ENCODE measurements at regions not wholly inside any gene's neighbourhood (a gene's known extent, or its start where the extent isn't known, plus 50 kb on each side); places are given as distances from the start of the nearest gene placed in this dataset.
A peak's percentile ranks its signal among the peaks of the same experiment; 100 is the strongest.

GRCh38 chr2:241950413-241951315 lies 81.1 kb downstream of the RTP5 start:
- DNase-seq (ENCODE audit: low read depth), result peak; percentile 77
- peak overlapping the region; percentile 28 for H3K4me3 ChIP-seq (ENCODE audit: low read depth, low read length)
- TF ChIP-seq CTCF (conservative IDR thresholded peaks at IDR 0.05; ENCODE audit: low read depth, low read length), result peak; percentile 97

GRCh38 chr2:241951316-241951700 lies 81.8 kb downstream of the RTP5 start:
- no peak for DNase-seq (ENCODE audit: low read depth)
- no peak overlapping the region for H3K4me3 ChIP-seq (ENCODE audit: low read depth, low read length)
- TF ChIP-seq CTCF (conservative IDR thresholded peaks at IDR 0.05; ENCODE audit: low read depth, low read length), result no peak

GRCh38 chr2:241951920-241952319 lies 82.4 kb downstream of the RTP5 start:
- no peak for DNase-seq (ENCODE audit: low read depth)
- H3K4me3 ChIP-seq (ENCODE audit: low read depth, low read length), result no peak overlapping the region
- no peak for TF ChIP-seq CTCF (conservative IDR thresholded peaks at IDR 0.05; ENCODE audit: low read depth, low read length)

- TF ChIP-seq CTCF (conservative IDR thresholded peaks at IDR 0.05; ENCODE audit: low read depth, low read length), result no peak
Observed at GRCh38 chr2:241952816-241953215, 83.3 kb downstream of the RTP5 start.

GRCh38 chr2:241953324-241953928 lies 83.9 kb downstream of the RTP5 start:
- DNase-seq (ENCODE audit: low read depth), result no peak
- no peak overlapping the region for H3K4me3 ChIP-seq (ENCODE audit: low read depth, low read length)
- no peak for TF ChIP-seq CTCF (conservative IDR thresholded peaks at IDR 0.05; ENCODE audit: low read depth, low read length)

More at GRCh38 chr2:241952816-241953215, 83.3 kb downstream of the RTP5 start:
- H3K4me3 ChIP-seq (ENCODE audit: low read depth, low read length), result no peak overlapping the region
- no peak for DNase-seq (ENCODE audit: low read depth)

GRCh38 chr2:241956521-241957110 lies 87.1 kb downstream of the RTP5 start:
- no peak for DNase-seq (ENCODE audit: low read depth)
- TF ChIP-seq CTCF (conservative IDR thresholded peaks at IDR 0.05; ENCODE audit: low read depth, low read length), result no peak
- no peak overlapping the region for H3K4me3 ChIP-seq (ENCODE audit: low read depth, low read length)

Measured in choroid plexus epithelial cell (primary cell).